ENCODE measurements at regions not wholly inside any gene's neighbourhood (a gene's known extent, or its start where the extent isn't known, plus 50 kb on each side); places are given as distances from the start of the nearest gene placed in this dataset.

GRCh38 chr7:25653384-25653783 lies 425.1 kb upstream of the NPVF start:
- TF ChIP-seq POLR2A (IDR thresholded peaks at IDR 0.05), result no peak
- TF ChIP-seq, protein P1, sequence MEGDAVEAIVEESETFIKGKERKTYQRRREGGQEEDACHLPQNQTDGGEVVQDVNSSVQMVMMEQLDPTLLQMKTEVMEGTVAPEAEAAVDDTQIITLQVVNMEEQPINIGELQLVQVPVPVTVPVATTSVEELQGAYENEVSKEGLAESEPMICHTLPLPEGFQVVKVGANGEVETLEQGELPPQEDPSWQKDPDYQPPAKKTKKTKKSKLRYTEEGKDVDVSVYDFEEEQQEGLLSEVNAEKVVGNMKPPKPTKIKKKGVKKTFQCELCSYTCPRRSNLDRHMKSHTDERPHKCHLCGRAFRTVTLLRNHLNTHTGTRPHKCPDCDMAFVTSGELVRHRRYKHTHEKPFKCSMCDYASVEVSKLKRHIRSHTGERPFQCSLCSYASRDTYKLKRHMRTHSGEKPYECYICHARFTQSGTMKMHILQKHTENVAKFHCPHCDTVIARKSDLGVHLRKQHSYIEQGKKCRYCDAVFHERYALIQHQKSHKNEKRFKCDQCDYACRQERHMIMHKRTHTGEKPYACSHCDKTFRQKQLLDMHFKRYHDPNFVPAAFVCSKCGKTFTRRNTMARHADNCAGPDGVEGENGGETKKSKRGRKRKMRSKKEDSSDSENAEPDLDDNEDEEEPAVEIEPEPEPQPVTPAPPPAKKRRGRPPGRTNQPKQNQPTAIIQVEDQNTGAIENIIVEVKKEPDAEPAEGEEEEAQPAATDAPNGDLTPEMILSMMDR (IDR thresholded peaks at IDR 0.05), result no peak
